GM23248 (cell line): ENCODE measurements at regions not wholly inside any gene's neighbourhood (a gene's known extent, or its start where the extent isn't known, plus 50 kb on each side); places are given as distances from the start of the nearest gene placed in this dataset.

Source experiments
- EZH2 ChIP-seq: fragments of 200-600 bp; sonication (generic); IDR thresholded peaks from 2 replicates; pipeline ENCODE4 v1.6.1; 2018; ENCODE audit warnings: antibody characterized with exemption, mild to moderate bottlenecking; ENCODE audit not compliant: insufficient read depth, poor library complexity, severe bottlenecking
- EZH2phosphoT487 ChIP-seq: fragments of 200-600 bp; sonication (generic); IDR thresholded peaks from 2 replicates; pipeline ENCODE4 v1.6.1; 2018; ENCODE audit warnings: antibody characterized with exemption, moderate library complexity, mild to moderate bottlenecking, low read depth; ENCODE audit not compliant: insufficient read depth

DNA sequence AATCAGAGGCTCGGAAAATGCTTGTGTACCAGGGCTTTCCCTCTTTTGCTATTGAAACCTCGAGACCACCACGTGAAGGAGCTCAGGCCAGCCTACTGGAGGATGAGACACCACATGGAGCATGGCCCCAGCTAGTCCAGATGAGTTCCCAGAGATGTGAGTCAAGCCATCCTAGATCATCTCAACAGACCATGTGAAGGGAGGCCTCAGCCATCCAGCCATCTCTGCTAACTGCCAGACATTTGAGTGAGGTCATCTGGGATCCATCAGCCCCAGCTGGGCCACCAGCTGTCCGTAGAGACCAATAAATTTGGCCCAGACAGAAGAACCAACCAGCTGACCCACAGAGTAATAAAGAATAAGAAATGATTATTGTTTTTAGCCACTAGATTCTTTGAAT, 62.8 kb upstream of the PROK2 start:
- TF ChIP-seq EZH2 (no peak), EZH2phosphoT487 (no peak)
